ENCODE measurements at regions not wholly inside any gene's neighbourhood (a gene's known extent, or its start where the extent isn't known, plus 50 kb on each side); places are given as distances from the start of the nearest gene placed in this dataset.

DNA sequence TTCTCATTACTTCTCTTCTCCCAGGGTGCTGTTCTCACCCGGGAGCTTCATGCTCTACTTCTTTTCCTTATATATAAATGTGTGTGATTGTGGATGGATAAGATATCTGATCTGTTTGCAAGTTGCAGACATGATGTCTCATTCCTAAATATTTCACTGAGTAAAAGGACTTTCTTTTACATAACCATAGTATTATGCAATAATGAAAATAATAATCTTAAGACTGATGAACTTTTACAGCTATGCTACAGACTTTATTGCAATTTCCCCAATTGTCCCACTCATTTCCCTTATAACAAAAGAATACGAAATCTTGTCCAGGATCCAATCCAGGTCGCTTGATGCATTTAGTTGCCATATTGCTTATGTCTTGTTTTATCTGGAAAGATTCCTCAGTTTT lies 284.5 kb upstream of the JAG1 start:
- H3K4me3 ChIP-seq (ENCODE audit: low read length): no peak overlapping the region
- no peaks in the 10 kb centered on the region for H3K27me3 ChIP-seq (ENCODE audit: control insufficient read depth, insufficient read depth)
- 76% methylated on average over 3 of the region's 3 CpGs for WGBS
- H3K9me3 ChIP-seq (ENCODE audit: control insufficient read depth, low read length): no peaks in the 10 kb centered on the region
- H3K4me1 ChIP-seq (ENCODE audit: control insufficient read depth, insufficient read depth, low read length): no peaks in the 10 kb centered on the region
- H3K27ac ChIP-seq (ENCODE audit: low read length): no peak overlapping the region
- no peak for ATAC-seq
- DNase-seq: no peak
- intact Hi-C loops (cut with DNase I): no loop called here

- Histone ChIP-seq H3K9me3 (ENCODE audit: control insufficient read depth, low read length) (no peaks in the 10 kb centered on the region), H3K27ac (ENCODE audit: low read length) (no peak overlapping the region), H3K4me3 (ENCODE audit: low read length) (no peak overlapping the region), H3K4me1 (ENCODE audit: control insufficient read depth, insufficient read depth, low read length) (no peaks in the 10 kb centered on the region), H3K27me3 (ENCODE audit: control insufficient read depth, insufficient read depth) (no peaks in the 10 kb centered on the region)
- no peak for ATAC-seq
- 97% methylated on average over 2 of the region's 2 CpGs for WGBS
- intact Hi-C loops (cut with DNase I): no loop called here
- no peak for DNase-seq
Observed at GRCh38 chr20:10960416-10960815, 286.6 kb upstream of the JAG1 start.

DNA sequence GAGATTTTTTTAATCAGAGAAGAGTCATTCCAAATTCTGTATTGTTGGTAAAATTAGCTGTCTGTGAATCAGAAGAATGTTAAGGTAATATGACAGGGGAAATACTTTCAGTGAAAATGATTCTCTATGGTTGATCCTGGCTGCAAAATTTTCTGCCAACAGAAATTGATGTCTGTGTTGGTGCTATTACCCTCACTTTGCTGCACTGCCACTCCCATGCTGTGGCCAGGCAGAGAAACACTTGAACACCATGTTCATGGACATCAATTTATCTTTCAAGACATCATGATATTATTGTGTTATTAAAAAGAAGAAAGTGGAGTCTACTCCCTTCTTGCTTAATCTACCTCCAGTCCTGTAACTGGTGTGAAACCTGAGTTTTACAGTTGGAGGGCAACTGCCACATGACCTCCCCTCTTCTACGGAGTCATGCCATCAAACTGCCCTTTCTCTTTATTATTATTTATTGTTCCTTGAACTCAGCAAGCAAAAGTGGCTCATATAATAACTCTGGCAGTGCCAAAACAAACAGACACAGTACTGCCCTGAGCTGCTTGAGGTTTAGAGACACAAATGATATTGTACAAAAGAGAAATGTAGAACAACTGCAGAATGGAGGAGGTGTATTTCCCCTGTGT lies 288.0 kb upstream of the JAG1 start:
- no peak for ATAC-seq

DNA sequence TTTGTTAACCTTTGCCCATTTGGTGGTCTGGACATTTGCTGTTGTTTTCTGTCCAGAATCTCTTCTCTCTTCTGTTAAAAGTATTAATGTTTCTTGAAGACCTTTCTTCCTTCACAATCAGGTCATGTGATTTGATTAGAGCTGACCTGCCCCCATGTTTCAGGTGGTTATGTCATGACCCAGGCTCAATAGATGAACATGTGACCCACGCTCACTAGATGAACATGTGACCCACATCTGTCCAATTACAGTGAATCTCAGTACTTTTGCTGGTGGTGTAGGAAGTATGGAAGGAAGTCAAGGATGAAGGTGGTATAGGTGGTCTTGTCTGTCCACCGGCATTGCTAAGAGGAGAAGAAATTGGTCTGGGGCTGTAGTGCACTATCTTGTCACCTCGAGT lies 289.1 kb upstream of the JAG1 start:
- intact Hi-C loops (cut with DNase I): no loop called here
- Histone ChIP-seq H3K27ac (ENCODE audit: low read length) (no peak overlapping the region), H3K4me1 (ENCODE audit: control insufficient read depth, insufficient read depth, low read length) (no peaks in the 10 kb centered on the region), H3K9me3 (ENCODE audit: control insufficient read depth, low read length) (no peaks in the 10 kb centered on the region), H3K4me3 (ENCODE audit: low read length) (no peak overlapping the region), H3K27me3 (ENCODE audit: control insufficient read depth, insufficient read depth) (no peaks in the 10 kb centered on the region)
- no peak for ATAC-seq
- WGBS: 93% methylated on average over 3 of the region's 3 CpGs
- no peak for DNase-seq

More for the DNA sequence above, 288.0 kb upstream of the JAG1 start:
- no peaks in the 10 kb centered on the region for H3K4me1 ChIP-seq (ENCODE audit: control insufficient read depth, insufficient read depth, low read length)
- H3K9me3 ChIP-seq (ENCODE audit: control insufficient read depth, low read length): no peaks in the 10 kb centered on the region
- H3K27ac ChIP-seq (ENCODE audit: low read length): no peak overlapping the region
- 83% methylated on average over 1 of the region's 1 CpG for WGBS
- intact Hi-C loops (cut with DNase I): no loop called here
- DNase-seq: no peak
- no peak overlapping the region for H3K4me3 ChIP-seq (ENCODE audit: low read length)
- H3K27me3 ChIP-seq (ENCODE audit: control insufficient read depth, insufficient read depth): no peaks in the 10 kb centered on the region

DNA sequence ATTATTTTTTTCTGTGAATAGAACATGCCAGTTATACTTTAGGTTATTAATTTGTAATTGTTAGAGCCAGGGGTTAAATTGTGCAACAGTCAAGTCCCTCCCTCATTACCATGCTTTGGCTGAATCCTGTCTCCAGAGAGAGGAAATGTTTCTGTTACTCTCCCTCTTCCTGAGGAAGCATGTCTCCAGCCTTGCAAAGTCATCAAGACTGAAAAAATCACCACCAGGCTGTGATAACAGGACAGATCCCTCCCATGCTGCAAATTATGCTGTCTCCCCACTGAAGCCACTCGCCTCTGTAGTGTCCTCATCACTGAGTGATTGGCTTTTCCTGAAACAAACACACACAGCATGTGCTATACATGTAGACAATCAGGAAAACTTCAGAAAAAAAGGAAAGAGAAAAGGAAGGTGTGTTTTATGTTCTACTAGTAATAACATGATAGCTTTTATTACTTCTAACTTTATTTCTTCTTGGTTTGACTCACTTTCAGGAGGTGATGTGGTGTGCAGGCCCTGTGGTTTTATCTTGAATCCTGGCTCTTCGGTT lies 290.0 kb upstream of the JAG1 start:
- ATAC-seq: peak; percentile 84 to 95
- intact Hi-C loops (cut with DNase I): no loop called here
- Histone ChIP-seq H3K9me3 (ENCODE audit: control insufficient read depth, low read length) (no peaks in the 10 kb centered on the region), H3K27ac (ENCODE audit: low read length) (no peak overlapping the region), H3K4me3 (ENCODE audit: low read length) (no peak overlapping the region), H3K27me3 (ENCODE audit: control insufficient read depth, insufficient read depth) (no peaks in the 10 kb centered on the region), H3K4me1 (ENCODE audit: control insufficient read depth, insufficient read depth, low read length) (no peaks in the 10 kb centered on the region)
- 37% methylated on average over 2 of the region's 2 CpGs for WGBS
- no peak for DNase-seq

- H3K4me3 ChIP-seq (ENCODE audit: low read length): no peak overlapping the region
- ATAC-seq: no peak
- WGBS: 70% methylated on average over 4 of the region's 4 CpGs
Observed at GRCh38 chr20:10965936-10966470, 292.2 kb upstream of the JAG1 start.

DNA sequence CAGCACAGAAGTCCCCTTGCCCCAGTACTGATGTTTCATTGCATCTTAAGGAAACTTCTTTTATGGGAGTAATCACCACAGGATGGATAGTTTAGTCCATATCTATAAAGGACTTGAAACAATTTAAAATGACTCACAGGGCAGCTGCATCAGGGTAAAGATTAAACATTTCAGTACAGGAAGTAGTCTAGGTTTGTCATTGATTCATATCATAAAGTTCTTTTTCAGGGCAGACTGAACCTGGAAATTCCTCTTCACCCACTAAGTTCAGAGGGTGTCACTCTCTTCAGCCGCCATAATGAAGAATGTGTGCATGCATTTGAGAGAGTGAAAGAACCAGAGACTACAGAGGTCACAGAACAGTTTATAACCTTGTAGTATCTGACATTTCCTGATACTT lies 296.3 kb upstream of the JAG1 start:
- ATAC-seq (no peak), DNase-seq (no peak)
- intact Hi-C loops (cut with DNase I): no loop called here
- 97% methylated on average over 1 of the region's 1 CpG for WGBS
- Histone ChIP-seq H3K4me3 (ENCODE audit: low read length) (no peak overlapping the region), H3K4me1 (ENCODE audit: control insufficient read depth, insufficient read depth, low read length) (no peaks in the 10 kb centered on the region), H3K27ac (ENCODE audit: low read length) (no peak overlapping the region), H3K9me3 (ENCODE audit: control insufficient read depth, low read length) (no peaks in the 10 kb centered on the region), H3K27me3 (ENCODE audit: control insufficient read depth, insufficient read depth) (no peaks in the 10 kb centered on the region)

More at GRCh38 chr20:10965936-10966470, 292.2 kb upstream of the JAG1 start:
- H3K27ac ChIP-seq (ENCODE audit: low read length): no peak overlapping the region
- no peaks in the 10 kb centered on the region for H3K4me1 ChIP-seq (ENCODE audit: control insufficient read depth, insufficient read depth, low read length)
- no peaks in the 10 kb centered on the region for H3K27me3 ChIP-seq (ENCODE audit: control insufficient read depth, insufficient read depth)
- no peak for DNase-seq
- H3K9me3 ChIP-seq (ENCODE audit: control insufficient read depth, low read length): no peaks in the 10 kb centered on the region
- intact Hi-C loops (cut with DNase I): no loop called here

DNA sequence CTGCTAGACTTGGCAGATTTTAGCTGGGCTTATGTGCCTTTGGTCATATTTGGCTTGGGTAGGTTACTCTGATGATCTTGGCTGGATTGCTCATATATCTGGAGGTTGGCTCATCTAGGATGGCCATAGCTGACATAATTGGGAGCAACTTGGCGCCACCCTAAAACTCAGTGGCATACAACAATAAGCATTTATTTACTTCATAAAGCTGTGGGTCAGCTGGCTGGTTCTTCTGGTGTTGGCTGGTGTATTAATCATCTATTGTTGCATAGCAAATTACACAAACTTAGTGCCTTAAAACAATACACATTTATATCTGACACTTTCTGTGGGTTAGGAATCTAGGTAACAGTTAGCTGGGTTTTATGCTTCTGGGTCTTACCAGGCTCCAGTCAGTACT lies 297.3 kb upstream of the JAG1 start:
- Histone ChIP-seq H3K4me1 (ENCODE audit: control insufficient read depth, insufficient read depth, low read length) (no peaks in the 10 kb centered on the region), H3K27me3 (ENCODE audit: control insufficient read depth, insufficient read depth) (no peaks in the 10 kb centered on the region), H3K4me3 (ENCODE audit: low read length) (no peak overlapping the region), H3K9me3 (ENCODE audit: control insufficient read depth, low read length) (no peaks in the 10 kb centered on the region), H3K27ac (ENCODE audit: low read length) (no peak overlapping the region)
- ATAC-seq: no peak
- 88% methylated on average over 1 of the region's 1 CpG for WGBS
- intact Hi-C loops (cut with DNase I): no loop called here
- DNase-seq: no peak

GRCh38 chr20:10972219-10972860 lies 298.5 kb upstream of the JAG1 start:
- H3K27ac ChIP-seq (ENCODE audit: low read length): no peak overlapping the region
- ATAC-seq: no peak
- no peaks in the 10 kb centered on the region for H3K4me1 ChIP-seq (ENCODE audit: control insufficient read depth, insufficient read depth, low read length)
- no peak overlapping the region for H3K4me3 ChIP-seq (ENCODE audit: low read length)
- no peak for DNase-seq
- no peaks in the 10 kb centered on the region for H3K9me3 ChIP-seq (ENCODE audit: control insufficient read depth, low read length)
- intact Hi-C loops (cut with DNase I): no loop called here
- H3K27me3 ChIP-seq (ENCODE audit: control insufficient read depth, insufficient read depth): no peaks in the 10 kb centered on the region
- 75% methylated on average over 4 of the region's 4 CpGs for WGBS

DNA sequence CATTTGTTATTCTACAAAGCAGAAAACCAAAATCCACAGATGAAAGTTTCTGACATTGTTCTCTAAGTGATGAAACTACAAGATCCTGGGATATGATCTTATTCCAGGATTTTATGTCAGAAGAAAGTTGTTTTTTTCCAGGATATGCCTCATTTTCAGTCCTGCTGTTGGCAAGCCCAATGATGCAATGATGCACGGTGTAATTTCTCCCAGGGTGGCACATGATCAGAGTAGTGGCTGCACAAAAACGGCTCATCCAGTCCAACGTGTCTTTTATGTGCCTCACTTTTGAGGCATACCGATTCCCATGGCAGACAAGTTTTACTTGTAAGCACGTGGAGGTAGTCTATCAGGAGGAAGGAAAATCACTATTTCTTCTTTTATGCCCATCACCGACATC lies 302.3 kb upstream of the JAG1 start:
- no peaks in the 10 kb centered on the region for H3K27me3 ChIP-seq (ENCODE audit: control insufficient read depth, insufficient read depth)
- no peak overlapping the region for H3K4me3 ChIP-seq (ENCODE audit: low read length)
- DNase-seq: no peak
- ATAC-seq: no peak
- H3K27ac ChIP-seq (ENCODE audit: low read length): no peak overlapping the region
- H3K9me3 ChIP-seq (ENCODE audit: control insufficient read depth, low read length): no peaks in the 10 kb centered on the region
- 89% methylated on average over 6 of the region's 6 CpGs for WGBS
- intact Hi-C loops (cut with DNase I): no loop called here
- no peaks in the 10 kb centered on the region for H3K4me1 ChIP-seq (ENCODE audit: control insufficient read depth, insufficient read depth, low read length)

DNA sequence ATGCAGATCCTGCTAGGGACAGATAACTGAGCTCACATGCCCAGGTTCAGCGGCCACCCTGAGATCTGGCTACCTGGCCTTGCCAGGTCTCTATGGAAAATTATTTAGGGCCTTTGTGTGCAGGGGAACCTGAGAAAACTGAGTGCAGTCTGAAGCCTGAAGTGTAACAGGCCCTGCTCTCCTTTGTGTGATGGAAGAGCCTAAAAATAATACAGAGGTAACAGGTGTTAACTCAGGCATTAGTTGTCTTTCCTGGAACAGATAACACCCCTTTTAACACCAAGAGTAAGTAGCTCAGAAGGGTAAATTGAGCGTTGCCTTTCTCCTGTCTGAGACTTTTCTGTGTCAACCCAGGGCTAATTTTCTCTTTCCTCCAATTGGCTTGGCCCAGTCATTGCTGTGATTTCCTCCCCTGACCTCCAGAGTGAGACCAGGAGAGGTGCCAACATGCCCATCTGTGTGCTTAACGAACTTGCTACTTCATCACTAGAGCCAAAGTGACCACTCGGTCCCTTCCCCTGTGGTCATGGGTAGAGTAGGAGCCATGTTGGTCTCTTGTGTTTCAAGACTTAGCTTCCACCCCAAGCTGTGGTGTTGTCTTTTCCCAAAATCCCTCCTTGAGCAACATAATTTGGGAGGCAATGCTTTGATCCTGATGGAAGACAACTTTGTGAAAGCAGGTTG lies 304.4 kb upstream of the JAG1 start:
- intact Hi-C loops (cut with DNase I): no loop called here
- WGBS: 85% methylated on average over 4 of the region's 4 CpGs
- peaks cover 3% of the 10 kb centered on the region for H3K4me1 ChIP-seq (ENCODE audit: control insufficient read depth, insufficient read depth, low read length)
- no peaks in the 10 kb centered on the region for H3K9me3 ChIP-seq (ENCODE audit: control insufficient read depth, low read length)
- ATAC-seq: no peak
- H3K4me3 ChIP-seq (ENCODE audit: low read length): no peak overlapping the region
- no peaks in the 10 kb centered on the region for H3K27me3 ChIP-seq (ENCODE audit: control insufficient read depth, insufficient read depth)
- H3K27ac ChIP-seq (ENCODE audit: low read length): no peak overlapping the region
- DNase-seq: no peak

Data from right cardiac atrium (tissue), 5 donors.